GM18868 (cell line): ENCODE measurements at regions not wholly inside any gene's neighbourhood (a gene's known extent, or its start where the extent isn't known, plus 50 kb on each side); places are given as distances from the start of the nearest gene placed in this dataset.

ENCODE experiments used
- ATAC-seq: cut with Tn5 transposase; IDR thresholded peaks from one replicate; pipeline ENCODE4 v1.9.1; 2021; ENCODE audit warnings: mild to moderate bottlenecking, moderate library complexity; ENCODE audit not compliant: unreplicated experiment

GRCh38 chr10:83248106-83248631 lies 891.1 kb upstream of the GHITM start:
- no peak for ATAC-seq

- no peak for ATAC-seq
These were observed 888.9 kb upstream of the GHITM start for GRCh38 chr10:83250396-83250795.

- ATAC-seq: no peak
These were observed 887.1 kb upstream of the GHITM start for GRCh38 chr10:83252169-83252568.

GRCh38 chr10:83252596-83252995 lies 886.7 kb upstream of the GHITM start:
- ATAC-seq: no peak

GRCh38 chr10:83253011-83253671 lies 886.2 kb upstream of the GHITM start:
- no peak for ATAC-seq

GRCh38 chr10:83254698-83255097 lies 884.6 kb upstream of the GHITM start:
- ATAC-seq: no peak

GRCh38 chr10:83262434-83262833 lies 876.9 kb upstream of the GHITM start:
- ATAC-seq: no peak

GRCh38 chr10:83272666-83273434 lies 866.5 kb upstream of the GHITM start:
- ATAC-seq: no peak

- ATAC-seq: no peak
These were observed 865.2 kb upstream of the GHITM start for GRCh38 chr10:83274088-83274487.

- no peak for ATAC-seq
These were observed 862.3 kb upstream of the GHITM start for GRCh38 chr10:83276971-83277370.

- no peak for ATAC-seq
These were observed 856.2 kb upstream of the GHITM start for GRCh38 chr10:83283151-83283550.

GRCh38 chr10:83287374-83287773 lies 851.9 kb upstream of the GHITM start:
- no peak for ATAC-seq

GRCh38 chr10:83289373-83289772 lies 849.9 kb upstream of the GHITM start:
- no peak for ATAC-seq

GRCh38 chr10:83289948-83290347 lies 849.4 kb upstream of the GHITM start:
- no peak for ATAC-seq

- no peak for ATAC-seq
These were observed 837.6 kb upstream of the GHITM start for GRCh38 chr10:83301732-83302131.

GRCh38 chr10:83302623-83303022 lies 836.7 kb upstream of the GHITM start:
- no peak for ATAC-seq

GRCh38 chr10:83310688-83311087 lies 828.6 kb upstream of the GHITM start:
- ATAC-seq: no peak

GRCh38 chr10:83312570-83312969 lies 826.7 kb upstream of the GHITM start:
- ATAC-seq: no peak

- ATAC-seq: no peak
These were observed 806.6 kb upstream of the GHITM start for GRCh38 chr10:83332690-83333089.

- no peak for ATAC-seq
These were observed 805.7 kb upstream of the GHITM start for GRCh38 chr10:83333566-83333965.

GRCh38 chr10:83343676-83344075 lies 795.6 kb upstream of the GHITM start:
- ATAC-seq: no peak

GRCh38 chr10:83346266-83346910 lies 792.9 kb upstream of the GHITM start:
- ATAC-seq: no peak
